ENCODE measurements at regions not wholly inside any gene's neighbourhood (a gene's known extent, or its start where the extent isn't known, plus 50 kb on each side); places are given as distances from the start of the nearest gene placed in this dataset.

GRCh38 chr5:56494300-56494731 lies 261.2 kb upstream of the ANKRD55 start:
- DNase-seq (ENCODE audit: low read depth in 4 of 4, low spot score in 1 of 4): no peak

DNA sequence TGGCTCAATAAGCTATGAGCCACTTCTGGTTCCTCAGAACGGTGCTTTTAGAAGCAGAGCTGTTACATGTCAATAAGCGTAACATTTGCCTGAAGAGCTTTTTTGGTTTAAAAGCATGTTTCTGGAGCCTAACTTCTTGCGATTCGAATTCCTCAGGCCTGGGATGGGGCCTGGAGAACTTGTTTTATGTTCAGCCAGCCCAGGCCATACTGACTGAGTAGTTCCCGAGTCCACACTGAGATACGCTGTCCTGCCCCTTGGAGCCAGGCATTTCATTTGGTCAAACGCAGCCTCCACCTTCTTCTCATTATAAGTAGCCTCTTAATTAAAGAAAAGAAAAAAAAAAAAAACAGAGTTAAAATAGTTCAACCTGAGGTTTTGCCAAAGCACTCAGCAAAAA lies 260.6 kb upstream of the ANKRD55 start:
- DNase-seq (ENCODE audit: low read depth in 4 of 4, low spot score in 1 of 4): no peak

DNA sequence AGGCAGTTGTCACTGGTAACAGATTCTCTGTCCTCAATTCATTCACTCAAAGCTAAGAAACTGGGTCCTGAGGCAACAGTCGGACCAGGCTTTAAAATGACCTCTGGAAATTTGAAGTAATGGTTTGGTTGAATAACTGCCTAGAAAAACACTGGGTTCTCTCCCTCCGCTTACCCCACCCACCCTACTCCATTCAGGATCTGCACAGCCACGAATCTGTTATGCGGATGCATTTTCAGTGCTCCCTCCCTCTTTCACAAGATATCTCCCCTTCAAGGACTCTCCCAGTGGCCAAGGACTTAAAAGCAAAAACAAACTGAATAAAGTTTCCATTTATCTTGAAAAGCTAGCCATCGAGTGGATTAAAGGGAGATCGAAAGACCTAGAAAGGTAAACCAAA lies 260.2 kb upstream of the ANKRD55 start:
- DNase-seq (ENCODE audit: low read depth in 4 of 4, low spot score in 1 of 4): no peak

DNA sequence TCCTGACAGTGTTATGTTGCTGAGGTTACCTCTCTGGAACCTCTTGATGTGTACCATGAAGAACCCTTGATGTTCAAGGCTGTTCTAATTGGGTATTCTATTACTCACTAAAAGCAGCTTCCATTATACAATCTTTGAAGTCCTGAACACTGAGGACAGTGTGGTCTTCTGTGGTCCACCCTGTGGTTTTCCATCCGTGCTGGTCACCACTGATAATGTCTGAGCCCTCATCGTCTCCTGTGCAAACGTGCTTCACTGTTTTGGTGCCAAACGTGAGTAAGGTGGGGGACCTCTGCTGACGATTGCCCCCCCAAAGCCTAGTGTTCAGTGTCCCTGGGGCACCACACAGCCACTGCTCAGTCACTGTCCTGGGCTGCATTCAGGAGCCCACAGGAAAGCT lies 259.7 kb upstream of the ANKRD55 start:
- no peak for DNase-seq (ENCODE audit: low read depth in 4 of 4, low spot score in 1 of 4)

GRCh38 chr5:56490971-56491468 lies 257.9 kb upstream of the ANKRD55 start:
- DNase-seq (ENCODE audit: low read depth in 4 of 4, low spot score in 1 of 4): no peak

DNA sequence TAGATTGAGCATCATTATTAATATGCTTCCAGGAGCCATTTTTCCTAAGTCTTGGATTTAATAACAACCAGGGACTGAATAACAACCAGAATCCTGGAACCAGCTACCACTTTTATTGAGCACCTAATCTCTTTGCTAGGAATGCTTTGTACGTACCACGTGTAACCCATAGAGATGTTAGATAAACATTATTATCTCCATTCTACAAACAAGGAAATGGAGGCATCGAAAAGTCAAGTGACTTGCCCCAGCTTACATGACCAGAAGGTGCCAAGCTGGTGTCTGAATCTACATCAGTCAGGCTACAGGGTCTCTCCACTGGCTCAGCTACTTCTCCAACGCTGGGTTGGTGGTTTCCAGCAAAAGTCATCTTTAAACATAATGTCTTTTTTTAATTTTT lies 256.1 kb upstream of the ANKRD55 start:
- no peak for DNase-seq (ENCODE audit: low read depth in 4 of 4, low spot score in 1 of 4)

DNA sequence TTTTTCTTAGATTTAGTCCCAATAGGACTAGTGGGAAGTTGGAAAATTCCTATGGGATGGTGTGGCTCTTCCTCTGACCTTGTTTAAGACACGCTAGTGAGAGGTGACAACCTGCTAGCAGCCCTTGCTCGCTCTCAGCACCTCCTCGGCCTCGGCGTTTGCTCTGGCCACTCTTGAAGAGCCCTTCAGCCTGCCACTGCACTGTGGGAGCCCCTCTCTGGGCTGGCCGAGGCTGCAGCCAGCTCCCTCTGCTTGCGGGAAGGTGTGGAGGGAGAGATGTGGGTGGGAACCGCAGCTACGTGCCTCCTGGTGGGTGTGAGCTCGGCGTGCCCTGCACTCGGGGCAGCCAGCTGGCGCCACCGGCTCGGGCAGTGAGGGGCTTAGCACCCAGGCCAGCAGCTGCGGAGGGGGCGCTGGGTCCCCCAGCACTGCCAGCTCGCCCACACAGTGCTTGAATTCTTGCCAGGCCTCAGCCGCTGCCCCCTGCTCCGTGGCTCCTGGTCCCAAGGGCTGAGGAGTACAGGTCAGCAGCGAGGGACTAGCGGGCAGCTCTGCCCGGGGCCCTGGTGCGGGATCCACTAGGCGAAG lies 254.5 kb upstream of the ANKRD55 start:
- no peak for DNase-seq (ENCODE audit: low read depth in 4 of 4, low spot score in 1 of 4)

- DNase-seq (ENCODE audit: low read depth in 4 of 4, low spot score in 1 of 4): no peak
Measured at GRCh38 chr5:56482363-56482762, 249.2 kb upstream of the ANKRD55 start.

- no peak for DNase-seq (ENCODE audit: low read depth in 4 of 4, low spot score in 1 of 4)
Measured at GRCh38 chr5:56481428-56482357, 248.6 kb upstream of the ANKRD55 start.

GRCh38 chr5:56480705-56481427 lies 247.7 kb upstream of the ANKRD55 start:
- no peak for DNase-seq (ENCODE audit: low read depth in 4 of 4, low spot score in 1 of 4)

- DNase-seq (ENCODE audit: low read depth in 4 of 4, low spot score in 1 of 4): no peak
Measured at GRCh38 chr5:56480078-56480704, 247.1 kb upstream of the ANKRD55 start.

DNA sequence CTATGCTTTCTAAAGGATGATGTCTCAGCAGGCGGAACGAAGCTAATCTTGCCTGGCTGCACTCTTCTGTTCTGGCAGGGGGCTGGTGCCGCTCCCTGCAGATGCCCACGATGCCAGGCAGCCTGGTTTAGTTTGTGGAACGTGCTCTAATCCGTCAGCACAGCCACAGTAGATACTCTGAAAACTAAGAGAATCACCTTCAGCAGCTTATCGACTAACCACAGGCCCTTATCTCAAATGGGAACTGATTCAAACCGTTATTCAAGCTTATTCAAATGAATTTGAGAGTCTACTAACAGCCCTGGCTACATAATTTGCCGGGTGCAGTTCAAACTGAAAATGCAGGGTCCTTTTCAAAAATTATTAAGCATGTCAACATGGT lies 246.6 kb upstream of the ANKRD55 start:
- DNase-seq (ENCODE audit: low read depth in 4 of 4, low spot score in 1 of 4): no peak

GRCh38 chr5:56479126-56479525 lies 246.0 kb upstream of the ANKRD55 start:
- no peak for DNase-seq (ENCODE audit: low read depth in 4 of 4, low spot score in 1 of 4)

GRCh38 chr5:56478062-56478461 lies 244.9 kb upstream of the ANKRD55 start:
- DNase-seq (ENCODE audit: low read depth in 4 of 4, low spot score in 1 of 4): no peak

DNA sequence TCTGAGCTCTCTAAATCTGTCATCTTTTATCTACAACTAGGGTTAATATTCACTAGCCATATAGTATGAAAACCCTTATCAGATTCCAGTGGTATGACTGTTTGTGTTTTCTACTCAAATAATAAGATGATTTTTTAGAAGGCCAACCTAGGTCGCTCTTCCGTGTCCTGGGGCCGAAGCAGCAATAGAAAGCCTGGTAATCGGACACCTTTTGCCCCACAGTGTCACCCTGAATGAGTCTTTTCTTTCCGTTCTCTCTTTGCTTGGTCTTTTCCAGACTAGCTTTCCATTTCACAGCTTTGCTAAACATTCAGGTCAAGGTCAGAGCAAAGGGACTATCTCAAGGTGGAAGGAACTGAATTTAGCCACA lies 243.3 kb upstream of the ANKRD55 start:
- DNase-seq (ENCODE audit: low read depth in 4 of 4, low spot score in 1 of 4): no peak

DNA sequence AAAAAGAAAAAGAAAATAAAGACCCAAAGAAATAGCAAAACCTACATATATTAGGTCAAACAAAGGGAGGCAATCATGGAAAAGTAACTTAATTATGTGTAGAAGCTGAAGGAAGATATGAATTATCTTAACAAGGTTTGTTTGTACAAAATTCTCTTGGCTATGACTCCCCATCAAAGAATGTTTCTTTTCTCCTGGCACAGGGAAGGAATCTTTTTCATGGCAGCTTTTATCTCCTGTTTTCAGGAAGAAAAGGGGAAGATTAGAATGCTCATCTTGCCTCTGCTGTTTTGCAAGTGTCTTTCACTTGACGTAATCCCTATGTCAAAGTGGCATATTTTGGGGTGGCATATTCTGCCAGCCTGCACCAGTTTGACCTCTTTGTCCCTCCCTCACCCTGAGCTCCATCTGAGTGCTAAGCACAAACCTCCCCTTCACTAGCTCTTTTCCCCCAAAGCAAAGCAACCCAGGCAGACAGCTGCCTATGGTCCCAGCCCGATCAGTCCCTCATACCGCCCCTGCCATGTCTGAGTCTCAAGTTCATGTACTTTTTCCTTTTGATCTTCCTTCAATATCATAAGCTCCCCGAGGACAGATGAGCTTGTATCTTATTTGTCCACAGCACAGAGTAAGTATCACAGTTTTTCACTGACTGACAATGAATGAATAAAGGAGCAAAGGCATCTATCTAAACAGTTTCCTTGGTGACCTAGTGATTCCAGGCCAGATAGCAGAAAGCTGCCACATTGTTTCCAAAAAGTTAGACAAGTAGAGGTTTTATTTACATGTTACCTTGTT lies 242.8 kb upstream of the ANKRD55 start:
- no peak for DNase-seq (ENCODE audit: low read depth in 4 of 4, low spot score in 1 of 4)

GRCh38 chr5:56471707-56472106 lies 238.6 kb upstream of the ANKRD55 start:
- DNase-seq (ENCODE audit: low read depth in 4 of 4, low spot score in 1 of 4): no peak

- no peak for DNase-seq (ENCODE audit: low read depth in 4 of 4, low spot score in 1 of 4)
Measured at GRCh38 chr5:56470007-56470406, 236.9 kb upstream of the ANKRD55 start.

DNA sequence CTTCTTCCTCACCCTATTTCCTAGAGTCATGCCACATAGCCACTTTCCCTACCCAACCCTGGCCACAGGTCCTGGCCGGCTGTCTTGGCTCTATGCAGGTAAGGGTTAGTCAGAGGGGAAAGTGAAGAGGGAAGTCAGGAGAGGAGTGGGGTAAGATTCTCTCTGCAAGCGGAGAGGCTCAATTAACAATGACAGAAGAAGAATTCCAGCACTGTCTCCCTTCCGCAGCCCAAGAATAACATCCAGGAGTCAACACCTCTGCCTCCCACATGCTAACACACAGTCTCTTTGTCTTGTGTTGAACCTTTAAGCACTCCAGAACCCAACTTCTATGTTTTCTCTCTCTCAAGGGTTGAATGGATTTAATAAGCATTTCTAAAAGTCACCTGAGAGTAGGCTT lies 235.1 kb upstream of the ANKRD55 start:
- DNase-seq (ENCODE audit: low read depth in 4 of 4, low spot score in 1 of 4): no peak

DNA sequence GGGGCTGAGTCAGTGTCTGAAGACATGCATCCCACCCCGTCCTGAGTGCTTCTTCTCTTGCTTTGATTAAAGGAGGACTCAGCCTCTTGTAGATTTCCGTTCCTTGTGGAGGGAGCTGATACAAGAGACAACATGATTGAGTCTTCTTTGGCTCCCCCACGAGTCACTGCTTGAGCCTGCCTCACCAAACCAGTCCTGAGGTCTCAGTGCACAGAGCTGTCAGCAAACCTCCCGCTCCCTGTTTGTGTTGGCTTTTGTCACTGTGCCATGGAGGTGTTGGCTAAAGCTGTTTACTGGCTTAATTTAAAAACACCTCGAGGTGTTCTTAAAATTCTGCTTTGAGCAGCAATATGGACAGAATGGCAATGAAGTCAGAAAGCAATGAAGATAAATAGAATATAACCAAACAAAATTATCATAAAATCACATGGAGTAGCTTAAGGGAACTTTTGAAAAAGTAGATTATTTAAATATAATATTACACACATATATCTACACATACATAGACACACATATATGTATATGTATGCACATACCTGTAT lies 234.1 kb upstream of the ANKRD55 start:
- DNase-seq (ENCODE audit: low read depth in 4 of 4, low spot score in 1 of 4): no peak

All from stimulated activated CD4-positive, alpha-beta T cell treated with anti-CD3 and anti-CD28 coated beads, Interleukin-1b, Interleukin-23, amount 100 ng/mL, for 24 hours (primary cell).